Middle frontal gyrus (tissue), 1 donor: ENCODE measurements at regions not wholly inside any gene's neighbourhood (a gene's known extent, or its start where the extent isn't known, plus 50 kb on each side); places are given as distances from the start of the nearest gene placed in this dataset.

Source experiments
- DNase-seq: peaks from one replicate; pipeline ENCODE4 v3.0.0-alpha.2; 2015; ENCODE audit warnings: low spot score; ENCODE audit errors: extremely low spot score

GRCh38 chr9:89721971-89722530 is 117.2 kb downstream of the GADD45G start:
- DNase-seq = no peak

DNA sequence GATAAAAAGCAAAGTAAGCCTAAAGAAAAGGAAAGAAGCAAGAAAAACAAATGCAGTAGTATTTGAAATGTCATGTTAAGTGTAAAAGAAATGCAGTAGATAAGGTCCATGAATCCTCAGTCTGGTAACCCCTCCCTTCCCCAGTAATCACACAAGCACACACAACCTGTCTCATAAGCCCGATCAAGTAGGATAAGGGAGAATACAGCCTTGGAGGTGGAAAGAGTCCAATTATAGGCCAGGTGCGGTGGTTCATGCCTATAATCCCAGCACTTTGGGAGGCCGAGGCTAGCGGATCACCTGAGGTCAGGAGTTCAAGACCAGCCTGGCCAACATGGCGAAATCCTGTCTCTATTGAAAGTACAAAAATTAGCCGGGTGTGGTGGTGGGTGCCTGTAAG is 117.9 kb downstream of the GADD45G start:
- no peak for DNase-seq

DNA sequence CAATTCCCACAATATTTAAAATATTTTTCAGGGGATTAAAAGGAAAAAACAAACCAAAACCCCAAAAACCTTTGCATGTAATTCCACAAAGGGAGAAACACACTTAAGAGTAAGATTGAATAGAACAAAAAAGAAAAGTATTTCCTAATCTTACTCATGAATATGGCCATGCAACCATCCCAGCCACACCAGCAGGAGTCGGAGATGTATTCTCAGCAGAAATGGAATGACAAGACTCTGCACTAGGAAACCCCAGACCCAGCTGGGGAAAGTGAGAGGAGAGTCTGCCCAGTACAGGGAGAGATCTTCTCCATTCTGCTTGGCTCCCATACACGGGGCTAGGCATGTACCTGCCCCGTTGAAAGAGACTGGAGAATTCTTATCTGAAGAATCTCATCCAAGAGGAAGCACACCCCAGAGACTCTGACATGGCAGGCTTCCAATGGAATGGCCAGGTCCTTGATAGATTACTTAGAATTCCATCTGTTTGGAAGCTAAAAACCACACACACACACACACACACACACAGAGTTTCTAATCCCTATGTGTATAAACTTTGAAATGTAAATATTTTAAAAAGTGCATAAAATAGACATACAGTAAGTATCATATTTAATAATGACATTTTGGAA is 118.8 kb downstream of the GADD45G start:
- DNase-seq = no peak

DNA sequence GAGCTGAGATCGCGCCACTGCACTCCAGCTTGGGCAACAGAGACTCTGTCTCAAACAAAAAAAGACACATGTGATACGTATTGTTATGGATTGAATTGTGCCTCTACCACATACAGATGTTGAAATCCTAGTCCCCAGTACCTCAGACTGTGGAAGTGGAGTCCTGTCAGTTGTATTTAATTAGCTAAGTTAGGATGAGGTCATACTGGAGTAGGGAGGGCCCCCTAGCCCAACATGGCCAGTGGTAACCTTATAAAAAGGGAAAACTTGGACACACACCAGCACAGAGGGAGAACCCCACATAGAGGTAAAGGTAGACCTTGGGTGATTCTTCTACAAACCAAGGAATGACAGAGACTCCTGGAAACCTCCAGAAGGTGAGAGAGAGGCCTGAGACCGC is 119.8 kb downstream of the GADD45G start:
- DNase-seq = no peak

DNA sequence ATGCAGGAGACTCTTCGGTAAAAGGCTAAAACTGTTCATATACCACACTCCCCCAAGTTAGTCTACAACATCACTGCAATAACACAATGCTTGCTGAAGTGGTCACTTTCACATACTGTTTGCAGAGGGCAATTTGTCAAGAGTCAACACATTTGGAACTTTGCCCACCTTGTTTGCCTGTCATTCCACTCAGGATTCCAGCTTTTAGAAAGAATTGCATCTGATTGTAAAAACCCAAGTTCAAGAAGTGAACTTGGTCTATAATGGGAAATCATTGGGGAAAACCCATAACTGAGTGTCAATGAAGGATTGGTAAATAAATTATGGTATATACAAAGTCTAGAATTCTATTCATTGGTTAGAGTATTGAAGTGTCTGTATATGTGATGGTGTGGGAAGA is 120.5 kb downstream of the GADD45G start:
- DNase-seq = no peak

GRCh38 chr9:89729954-89730530 is 125.2 kb downstream of the GADD45G start:
- no peak for DNase-seq

GRCh38 chr9:89730715-89731114 is 125.9 kb downstream of the GADD45G start:
- no peak for DNase-seq

GRCh38 chr9:89731262-89732182 is 126.7 kb downstream of the GADD45G start:
- no peak for DNase-seq

DNA sequence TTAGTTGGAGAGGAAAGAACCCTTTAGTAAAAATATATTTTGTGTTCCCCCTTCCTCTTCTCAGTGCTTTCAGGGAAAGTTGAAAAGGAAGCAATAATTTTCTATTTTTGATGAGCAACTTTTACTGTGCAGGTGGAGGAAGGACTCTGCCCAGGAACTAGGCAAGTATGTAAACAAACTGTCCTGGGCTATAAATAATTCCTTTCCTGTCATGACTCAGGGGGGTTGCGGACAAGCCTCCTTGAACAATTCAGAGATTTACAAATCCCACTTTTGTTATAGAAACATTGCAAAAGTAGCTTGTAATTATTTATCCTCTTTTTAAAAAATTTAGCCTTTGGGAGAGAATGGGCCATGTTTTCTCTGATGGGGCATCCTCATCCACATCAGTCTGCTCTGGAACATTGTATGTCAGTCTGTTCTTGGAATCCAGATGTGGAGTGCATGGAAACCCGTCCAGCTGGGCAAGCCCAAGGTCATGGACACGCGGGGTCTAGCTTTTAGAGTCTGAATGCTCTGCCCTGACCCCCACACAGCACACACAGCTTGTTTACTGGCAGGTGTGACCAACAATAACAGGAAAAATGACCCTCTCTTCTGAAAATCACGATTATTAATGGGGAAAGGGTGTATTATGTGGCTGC is 127.6 kb downstream of the GADD45G start:
- DNase-seq = no peak

DNA sequence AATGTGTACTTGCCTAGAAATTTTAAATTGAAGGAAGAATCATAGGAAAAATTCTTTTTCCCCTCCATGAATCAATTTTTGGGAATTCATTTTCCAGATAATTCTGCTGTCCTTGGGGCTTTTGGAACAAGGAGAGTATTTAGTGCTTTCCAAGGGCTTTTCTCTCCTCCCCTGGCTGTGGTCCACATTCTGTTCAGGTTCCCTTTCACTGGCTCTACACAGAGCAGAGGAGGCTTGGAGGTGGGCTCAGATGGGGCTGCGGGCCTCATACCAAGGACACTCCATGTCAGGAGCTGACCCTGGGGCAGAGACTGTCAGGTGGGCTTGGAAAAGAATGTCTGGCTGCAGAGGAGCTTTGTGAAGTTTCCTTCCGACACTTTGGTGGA is 128.1 kb downstream of the GADD45G start:
- no peak for DNase-seq

DNA sequence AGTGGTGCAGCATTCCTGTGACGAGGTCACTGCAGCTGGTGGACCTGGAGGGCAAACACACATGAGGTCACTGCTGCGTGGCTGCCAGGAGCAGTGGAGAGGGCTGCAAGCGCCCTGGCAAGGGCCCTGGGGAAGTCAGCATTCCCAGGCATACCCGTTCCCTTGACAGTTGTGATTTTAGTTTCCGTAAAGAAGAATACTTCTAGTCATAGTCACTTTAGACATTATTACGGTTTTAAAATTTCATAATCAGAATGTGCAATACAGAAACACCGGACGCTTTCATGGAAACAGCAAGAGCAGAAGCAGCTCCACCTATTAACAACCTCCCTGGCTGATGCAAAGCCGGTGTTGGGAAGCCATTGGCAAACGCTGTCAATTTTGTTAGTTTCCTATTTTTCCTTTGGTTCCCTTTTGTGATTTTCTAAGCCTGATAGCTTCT is 129.8 kb downstream of the GADD45G start:
- DNase-seq = no peak

DNA sequence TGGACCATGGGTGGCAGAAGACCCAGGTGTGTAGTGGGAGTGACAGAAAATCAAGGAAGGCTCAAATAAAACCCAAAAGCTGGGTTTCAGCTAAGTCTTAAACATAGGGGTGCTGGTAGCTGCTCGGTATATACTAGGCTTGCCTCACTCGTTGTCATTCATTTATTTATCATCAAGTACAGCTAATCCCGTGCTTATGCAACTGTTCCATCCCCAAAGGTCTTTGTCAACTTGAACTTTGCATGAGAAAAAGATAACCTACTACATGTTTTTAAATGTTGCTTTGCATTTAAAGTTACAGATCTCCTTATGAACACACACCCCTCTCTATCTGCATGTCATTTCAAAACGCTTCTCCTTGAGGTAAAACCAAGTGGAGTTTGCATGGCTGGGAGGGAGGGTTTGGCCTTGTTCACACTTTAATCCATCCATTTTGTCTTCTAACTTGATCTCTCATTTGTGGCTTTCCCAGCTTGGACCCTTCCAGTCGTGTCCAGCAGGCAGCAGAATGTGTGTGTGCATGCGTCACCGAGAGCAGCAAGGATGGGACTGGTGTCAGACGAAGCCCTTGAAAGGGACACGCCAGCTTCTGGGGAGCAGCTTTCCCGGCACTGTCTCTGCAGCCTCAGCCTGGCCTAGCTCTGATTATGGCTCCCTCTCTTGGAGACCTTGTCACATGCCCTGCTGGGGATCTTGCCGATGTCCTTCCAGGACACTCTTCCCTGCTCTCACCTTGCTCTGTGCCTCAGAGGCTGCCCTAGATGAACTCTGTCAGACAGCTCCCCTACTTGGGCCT is 133.5 kb downstream of the GADD45G start:
- DNase-seq = no peak

- no peak for DNase-seq
Measured at GRCh38 chr9:89739511-89739910, 134.7 kb downstream of the GADD45G start.

DNA sequence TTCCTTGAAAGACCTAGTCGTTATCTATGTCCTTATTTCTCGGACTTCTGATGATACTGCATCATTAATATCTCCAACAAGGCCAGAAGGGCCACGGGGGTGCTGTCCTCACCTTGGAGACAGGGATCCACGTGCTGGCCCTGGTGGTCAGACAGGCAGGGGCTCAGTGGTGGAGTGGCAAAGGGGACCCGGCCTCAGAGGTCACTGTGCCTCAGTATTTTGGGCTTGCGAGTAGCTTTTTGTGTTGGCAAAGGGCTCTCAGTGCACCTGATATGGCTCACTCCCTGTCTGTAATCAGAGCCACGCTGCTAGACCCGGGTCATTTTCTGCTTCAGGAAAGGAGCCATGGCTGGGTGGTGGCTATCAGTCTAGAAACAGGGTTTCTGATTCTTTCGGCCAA is 135.1 kb downstream of the GADD45G start:
- DNase-seq = no peak

GRCh38 chr9:89740722-89741121 is 135.9 kb downstream of the GADD45G start:
- DNase-seq = no peak

GRCh38 chr9:89742660-89743059 is 137.8 kb downstream of the GADD45G start:
- DNase-seq = no peak

GRCh38 chr9:89743216-89743572 is 138.4 kb downstream of the GADD45G start:
- no peak for DNase-seq

GRCh38 chr9:89743573-89744254 is 138.9 kb downstream of the GADD45G start:
- no peak for DNase-seq

DNA sequence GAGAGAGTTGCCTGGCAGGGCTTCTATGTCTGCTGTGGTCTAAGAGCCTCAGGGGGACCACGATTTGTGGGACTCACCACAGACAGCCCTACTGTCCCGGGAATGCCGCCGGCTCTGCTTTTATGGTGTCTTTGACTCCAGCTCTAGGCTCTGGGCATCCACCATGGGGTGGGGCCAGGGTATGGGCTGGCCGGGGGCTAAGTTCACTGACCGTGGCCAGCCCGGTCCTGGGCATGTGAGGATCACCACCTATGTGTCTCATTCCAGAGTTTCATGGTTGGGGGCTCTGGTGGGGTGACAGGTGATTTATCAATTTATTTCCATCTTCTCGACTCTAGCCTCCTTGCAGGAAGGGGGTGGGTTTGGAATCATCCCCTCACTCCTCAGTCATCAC is 139.4 kb downstream of the GADD45G start:
- no peak for DNase-seq

DNA sequence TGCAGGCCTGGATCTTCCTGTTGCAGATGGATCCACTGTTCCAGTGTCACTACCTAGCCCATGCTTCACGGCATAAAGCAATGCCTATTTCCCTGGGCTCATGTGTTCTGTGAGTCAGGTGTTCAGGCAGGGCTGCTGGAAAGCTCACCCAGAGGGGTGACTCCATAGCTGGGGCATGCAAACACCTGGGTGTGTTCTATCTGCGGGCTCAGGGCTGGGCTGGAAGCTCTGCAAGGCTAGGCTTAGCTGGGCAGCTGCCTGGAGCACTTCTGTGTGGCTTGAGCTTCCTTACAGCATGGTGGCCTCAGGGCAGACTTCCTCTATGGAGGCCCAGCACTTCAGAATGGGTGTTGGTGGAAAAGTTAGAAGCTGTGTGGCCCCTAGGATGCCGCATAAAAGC is 139.9 kb downstream of the GADD45G start:
- no peak for DNase-seq
